ENCODE measurements at regions not wholly inside any gene's neighbourhood (a gene's known extent, or its start where the extent isn't known, plus 50 kb on each side); places are given as distances from the start of the nearest gene placed in this dataset.
"Not testable (repeated sequence)": the region's sequence is repeated elsewhere in the genome, so short reads cannot be mapped to it uniquely, and the experiment has no call there.

- no peak overlapping the region for H3K4me3 ChIP-seq (ENCODE audit: low read length)
- no peak for DNase-seq (ENCODE audit: low read depth)
- TF ChIP-seq CTCF (conservative IDR thresholded peaks at IDR 0.05; ENCODE audit: low read length) = no peak
Measured at GRCh38 chr6:11479296-11479695, 58.3 kb upstream of the TMEM170B start.

- TF ChIP-seq CTCF (conservative IDR thresholded peaks at IDR 0.05; ENCODE audit: low read length) = no peak
- DNase-seq (ENCODE audit: low read depth) = no peak
- H3K4me3 ChIP-seq (ENCODE audit: low read length) = no peak overlapping the region
Measured at GRCh38 chr6:11478586-11478985, 59.0 kb upstream of the TMEM170B start.

DNA sequence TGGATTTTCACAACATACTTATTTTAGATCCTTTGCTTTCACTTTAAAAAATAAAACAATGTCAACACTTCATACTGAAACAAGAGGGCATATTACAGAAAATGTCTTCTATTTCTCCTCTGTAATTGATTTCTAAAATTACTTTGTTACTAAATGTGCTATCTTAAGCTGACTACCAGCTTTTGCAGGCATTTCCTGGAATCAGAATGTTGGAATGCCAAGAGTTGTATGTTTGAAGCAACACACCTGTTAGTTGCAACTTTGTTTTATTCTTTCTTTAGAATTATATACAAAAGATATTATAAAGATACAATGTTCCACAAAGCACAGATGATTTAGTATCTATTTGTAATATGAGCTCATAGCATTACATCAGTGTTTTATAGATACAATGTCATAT is 62.5 kb upstream of the TMEM170B start:
- TF ChIP-seq CTCF (conservative IDR thresholded peaks at IDR 0.05; ENCODE audit: low read length) = no peak
- no peak overlapping the region for H3K4me3 ChIP-seq (ENCODE audit: low read length)
- DNase-seq (ENCODE audit: low read depth) = no peak

- no peak overlapping the region for H3K4me3 ChIP-seq (ENCODE audit: low read length)
- no peak for DNase-seq (ENCODE audit: low read depth)
- no peak for TF ChIP-seq CTCF (conservative IDR thresholded peaks at IDR 0.05; ENCODE audit: low read length)
Measured at GRCh38 chr6:11473008-11473740, 64.4 kb upstream of the TMEM170B start.

DNA sequence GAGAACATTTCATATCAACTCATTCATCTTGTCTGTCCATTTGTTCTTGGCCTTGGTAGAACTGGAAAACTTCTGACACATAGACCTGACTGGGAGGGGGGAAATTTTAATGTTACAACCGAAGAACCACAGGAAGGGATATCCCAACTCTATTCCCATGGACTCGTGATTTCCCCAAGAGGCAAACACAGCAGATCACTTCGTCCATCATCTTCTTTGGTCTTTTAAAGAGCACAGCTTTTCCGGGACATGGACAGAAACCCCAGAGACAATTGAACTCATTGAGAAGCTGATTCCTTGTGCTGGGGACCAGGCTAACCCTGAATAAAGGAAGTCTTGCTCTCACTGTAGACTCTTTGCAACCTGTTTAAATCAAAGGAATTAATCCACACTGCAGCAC is 66.3 kb upstream of the TMEM170B start:
- DNase-seq (ENCODE audit: low read depth) = no peak

DNA sequence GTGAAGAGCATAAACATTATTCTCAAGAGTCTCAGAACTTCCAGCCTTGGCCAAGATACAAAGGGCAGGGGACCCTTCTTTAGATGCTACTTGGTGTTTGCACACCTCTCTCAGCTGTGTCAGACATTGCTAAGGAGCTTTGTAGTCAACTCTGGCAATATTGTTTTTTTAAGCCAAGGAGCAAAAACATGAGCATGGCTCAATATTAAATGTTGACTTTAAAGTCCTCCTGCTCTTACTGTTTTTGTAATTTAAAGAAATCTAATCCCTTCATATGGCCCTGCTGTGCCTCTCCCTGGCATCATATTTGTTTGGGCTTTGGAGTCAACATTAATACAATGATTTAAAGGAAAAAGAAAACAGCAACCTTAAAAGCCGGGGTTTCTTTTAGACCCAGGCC is 67.9 kb upstream of the TMEM170B start:
- H3K4me3 ChIP-seq (ENCODE audit: low read length) = no peak overlapping the region
- DNase-seq (ENCODE audit: low read depth) = no peak
- TF ChIP-seq CTCF (conservative IDR thresholded peaks at IDR 0.05; ENCODE audit: low read length) = no peak

More for the DNA sequence above, 66.3 kb upstream of the TMEM170B start:
- H3K4me3 ChIP-seq (ENCODE audit: low read length) = no peak overlapping the region
- no peak for TF ChIP-seq CTCF (conservative IDR thresholded peaks at IDR 0.05; ENCODE audit: low read length)

- H3K4me3 ChIP-seq (ENCODE audit: low read length) = not testable (repeated sequence)
Measured at GRCh38 chr6:11468271-11468670, 69.3 kb upstream of the TMEM170B start.

More at GRCh38 chr6:11468271-11468670, 69.3 kb upstream of the TMEM170B start:
- not testable (repeated sequence) for DNase-seq (ENCODE audit: low read depth)
